ENCODE measurements at regions not wholly inside any gene's neighbourhood (a gene's known extent, or its start where the extent isn't known, plus 50 kb on each side); places are given as distances from the start of the nearest gene placed in this dataset.

DNA sequence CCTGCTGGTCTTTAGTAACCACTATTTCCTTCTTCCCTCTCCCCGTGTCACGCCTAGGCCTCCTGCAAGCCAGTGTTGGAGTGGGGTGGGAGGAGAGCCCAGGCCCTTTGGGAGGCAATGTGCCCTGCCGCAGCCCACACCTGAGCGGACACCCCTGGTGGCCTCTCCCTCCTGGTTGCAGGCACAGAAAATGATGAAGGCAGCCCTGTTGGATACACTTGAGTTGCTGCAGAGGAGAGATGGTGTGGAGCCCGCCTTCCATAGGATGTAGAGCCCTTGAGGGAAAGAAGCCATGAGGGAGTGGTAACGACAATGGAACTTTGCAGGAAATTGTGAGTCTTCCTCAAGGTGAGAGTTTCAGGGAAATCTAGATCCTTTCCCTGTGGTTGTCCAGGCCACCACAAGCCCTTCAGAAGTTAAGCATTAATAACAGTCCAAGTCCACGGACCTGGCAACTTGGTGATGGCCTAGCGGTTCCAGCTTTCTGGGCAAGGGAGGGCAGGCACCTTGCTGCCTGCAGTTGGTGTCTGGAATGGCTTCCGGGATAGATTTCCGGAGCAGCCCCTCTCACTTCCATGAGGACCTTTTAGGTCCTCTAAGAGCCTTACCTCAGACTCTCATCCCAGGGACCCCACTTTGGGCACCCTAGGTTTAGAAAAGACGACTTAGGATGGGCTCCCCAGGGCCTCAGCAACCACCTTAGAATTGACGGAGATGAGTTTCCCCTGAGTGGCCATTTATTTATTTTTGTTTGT, 67.3 kb upstream of the NXT1 start:
- no peak for DNase-seq (ENCODE audit: extremely low read depth in 1 of 11, low read depth in 9 of 11, low spot score in 4 of 11)

DNA sequence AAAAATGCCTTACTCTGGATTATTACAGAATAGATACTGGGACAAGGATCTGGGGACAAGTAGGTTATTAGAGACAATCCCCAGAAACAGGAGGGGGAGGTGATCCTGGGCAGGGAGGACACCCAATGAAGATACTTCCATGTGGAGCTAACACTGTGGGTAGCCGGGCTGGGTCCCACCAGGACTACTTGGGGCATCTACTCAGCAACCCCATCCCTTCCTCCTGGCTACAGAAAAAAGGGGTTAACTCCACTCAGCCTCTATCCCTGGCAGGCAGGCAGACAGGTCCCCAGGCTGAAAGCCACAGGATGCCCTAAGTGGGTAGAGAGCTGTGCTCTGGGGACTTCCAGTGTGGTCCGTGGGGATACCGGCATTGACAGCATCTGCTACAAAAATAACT, 68.0 kb upstream of the NXT1 start:
- DNase-seq (ENCODE audit: extremely low read depth in 1 of 11, low read depth in 9 of 11, low spot score in 4 of 11) = no peak

DNA sequence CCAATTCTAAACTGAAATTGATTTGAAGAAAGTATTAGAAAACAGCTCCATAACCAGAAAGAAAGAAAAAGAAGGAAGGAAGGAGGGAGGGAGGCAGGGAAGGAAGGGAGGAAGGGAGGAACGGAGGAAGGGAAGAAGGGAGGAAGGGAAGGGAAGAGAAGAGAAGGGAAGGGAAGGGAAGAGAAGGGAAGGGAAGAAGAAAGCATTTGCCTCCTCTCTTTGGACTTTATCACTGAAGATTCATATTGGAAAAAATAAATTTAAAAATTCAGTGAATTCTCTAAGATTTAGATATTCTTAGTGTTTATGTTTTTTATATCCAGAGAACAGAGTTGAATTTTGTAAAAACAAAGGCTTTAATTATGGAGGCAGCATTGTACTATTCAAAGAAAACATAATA, 68.5 kb upstream of the NXT1 start:
- no peak for DNase-seq (ENCODE audit: extremely low read depth in 1 of 11, low read depth in 9 of 11, low spot score in 4 of 11)

DNA sequence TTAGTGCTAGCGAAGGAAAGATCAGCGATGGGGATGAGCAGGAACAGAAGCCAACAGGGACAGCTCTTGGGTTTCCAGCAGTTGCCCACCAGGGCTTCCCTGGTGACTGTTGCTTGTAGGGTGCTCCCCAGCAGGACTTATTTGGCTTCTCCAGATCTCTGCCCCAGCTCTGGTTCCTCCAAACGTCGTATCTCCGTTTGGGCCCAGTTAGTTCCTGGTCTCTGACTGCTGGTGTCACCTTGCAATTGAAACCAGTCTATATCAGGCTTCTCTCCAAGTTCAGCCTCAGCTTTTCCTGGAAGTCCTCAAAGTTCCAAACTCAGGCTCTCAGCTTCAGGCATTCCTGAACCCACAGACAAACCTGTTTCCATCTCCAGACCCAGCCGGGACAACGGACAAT, 70.8 kb upstream of the NXT1 start:
- DNase-seq (ENCODE audit: extremely low read depth in 1 of 11, low read depth in 9 of 11, low spot score in 4 of 11) = no peak

DNA sequence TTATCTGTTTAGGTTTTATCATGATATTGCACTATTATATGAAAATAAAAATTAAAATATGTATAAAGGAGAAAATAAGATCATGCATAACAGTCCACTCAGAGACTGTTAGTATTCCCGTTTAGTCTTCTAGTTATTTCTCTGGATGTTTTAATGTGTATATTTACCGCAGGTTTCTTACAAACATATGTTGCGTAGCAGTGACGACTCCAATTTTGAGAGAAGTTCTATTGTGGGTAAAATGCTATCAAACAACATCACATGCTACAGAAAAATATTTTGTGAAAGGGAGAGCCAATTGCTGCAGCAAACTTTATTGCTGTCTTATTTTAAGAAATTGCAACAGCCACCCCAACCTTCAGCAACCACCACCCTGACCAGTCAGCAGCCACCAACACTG, 72.4 kb upstream of the NXT1 start:
- DNase-seq (ENCODE audit: extremely low read depth in 1 of 11, low read depth in 9 of 11, low spot score in 4 of 11) = no peak

DNA sequence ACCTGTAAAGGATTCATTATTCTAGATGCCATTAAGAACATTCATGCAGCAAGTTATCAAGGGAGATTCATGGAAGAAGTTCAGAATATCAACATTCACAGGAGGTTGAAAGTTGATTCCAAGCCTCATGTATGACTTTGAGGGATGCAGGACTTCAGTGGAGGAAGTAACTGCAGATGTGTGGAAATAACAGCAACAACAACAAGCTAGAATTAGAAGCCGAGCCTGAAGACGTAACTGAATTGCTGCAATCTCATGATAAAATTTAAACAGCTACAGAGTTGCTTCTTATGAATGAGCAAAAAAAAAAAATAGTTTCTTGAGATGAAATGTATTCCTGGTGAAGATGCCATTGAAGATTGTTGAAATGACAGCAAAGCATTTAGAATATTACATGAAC, 73.3 kb upstream of the NXT1 start:
- no peak for DNase-seq (ENCODE audit: extremely low read depth in 1 of 11, low read depth in 9 of 11, low spot score in 4 of 11)

DNA sequence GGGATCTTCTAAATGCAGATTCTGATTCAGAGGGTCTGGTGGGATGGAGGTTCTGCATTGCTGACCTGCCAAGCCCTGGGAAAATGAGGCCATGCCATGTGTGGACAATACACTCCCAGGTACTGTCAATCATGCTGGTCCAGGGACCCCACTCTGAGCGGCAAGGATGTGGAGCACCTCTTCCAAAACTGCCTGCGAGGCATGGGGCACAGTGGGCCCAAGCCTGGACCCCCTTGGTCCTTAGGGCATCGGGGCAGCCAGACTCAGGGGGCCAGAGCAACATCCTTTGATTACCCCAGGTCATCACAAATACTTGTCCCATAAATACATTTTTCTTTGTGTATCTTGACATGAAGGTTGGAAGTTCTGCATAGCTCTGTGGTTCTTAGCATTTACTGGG, 76.8 kb upstream of the NXT1 start:
- DNase-seq (ENCODE audit: extremely low read depth in 1 of 11, low read depth in 9 of 11, low spot score in 4 of 11) = no peak

DNA sequence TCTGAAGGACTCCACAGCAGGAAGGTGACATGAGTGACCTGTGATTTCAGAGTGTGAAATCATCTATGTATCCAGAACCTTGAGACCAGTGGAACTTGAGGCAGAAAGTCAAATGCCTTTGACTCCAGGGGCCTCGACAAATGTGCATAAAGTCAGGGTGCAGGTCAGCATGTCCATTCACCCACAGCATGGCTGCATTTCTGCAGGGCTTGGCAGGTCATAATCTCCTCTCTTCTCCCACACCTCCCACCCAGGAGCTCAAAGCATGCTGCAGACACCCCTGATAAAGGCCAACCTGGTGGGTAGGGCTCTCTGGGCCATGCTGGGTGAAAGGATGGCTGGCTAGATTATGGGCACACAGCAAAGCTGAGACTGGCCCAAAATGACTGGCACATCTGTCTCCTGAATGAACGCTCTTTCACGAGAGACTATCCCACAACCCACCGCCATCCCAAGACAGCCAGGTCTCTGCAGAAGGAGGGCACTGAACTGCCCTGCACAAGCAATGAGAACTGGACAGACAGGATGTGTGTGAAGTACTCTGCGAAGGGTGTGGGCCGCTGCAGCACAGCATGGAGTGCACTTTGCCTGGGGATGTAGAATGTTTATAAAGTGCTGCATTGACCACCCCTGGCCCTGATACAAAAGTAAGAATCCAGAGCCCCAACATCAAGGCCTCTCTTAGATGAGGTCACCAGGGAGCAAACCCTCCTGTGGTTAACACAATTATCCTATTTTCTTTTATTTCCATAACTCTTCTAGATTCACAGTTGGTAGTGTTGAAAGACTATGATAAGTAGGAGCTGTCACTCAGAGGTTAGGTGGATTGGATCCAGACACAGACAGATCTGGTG, 78.2 kb upstream of the NXT1 start:
- DNase-seq (ENCODE audit: extremely low read depth in 1 of 11, low read depth in 9 of 11, low spot score in 4 of 11) = no peak

DNA sequence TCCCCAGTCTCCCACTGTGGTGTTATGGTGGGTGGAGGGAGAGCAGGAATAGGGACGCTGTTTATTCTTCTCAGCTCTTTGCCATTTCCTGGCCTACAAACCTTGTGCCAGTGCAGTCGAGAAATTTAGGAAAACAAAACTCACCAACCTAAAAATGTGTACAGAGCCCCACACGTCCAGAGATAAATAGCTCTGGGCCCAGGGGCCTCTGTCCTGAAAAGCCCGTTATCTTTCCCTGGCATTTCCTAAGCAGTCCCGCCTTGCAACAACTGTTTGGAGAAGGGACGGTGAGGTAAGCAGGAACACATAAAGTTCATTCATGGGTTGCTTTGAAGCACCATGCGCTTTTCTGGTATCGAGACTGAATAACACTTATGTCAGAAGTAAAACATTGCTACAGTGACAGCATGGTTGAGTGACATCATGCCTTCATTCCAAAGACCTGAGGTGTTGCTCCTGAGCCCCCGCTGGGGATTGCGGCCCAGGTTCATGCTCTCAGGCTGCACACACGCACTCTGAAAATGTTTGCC, 80.1 kb upstream of the NXT1 start:
- DNase-seq (ENCODE audit: extremely low read depth in 1 of 11, low read depth in 9 of 11, low spot score in 4 of 11) = no peak

DNA sequence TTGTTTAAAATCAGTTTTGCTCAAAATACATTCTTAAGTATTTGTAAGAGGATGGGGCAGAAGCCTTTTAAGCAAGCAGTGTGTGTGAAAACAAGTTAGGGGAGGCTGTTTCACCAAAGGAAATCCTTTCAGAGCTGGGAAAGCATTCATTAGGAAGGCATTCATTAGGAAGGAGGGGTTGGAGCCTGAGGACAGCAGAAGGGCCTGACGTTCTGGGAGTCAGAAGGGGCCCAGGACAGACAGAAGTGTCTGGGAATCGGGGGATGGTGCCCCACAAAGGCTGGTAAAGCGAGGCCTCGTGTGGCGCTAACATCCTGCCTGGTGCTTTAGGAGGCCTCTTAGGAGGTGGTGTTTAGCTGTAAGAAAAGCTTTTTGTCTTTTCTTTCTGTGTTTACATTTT, 80.6 kb upstream of the NXT1 start:
- DNase-seq (ENCODE audit: extremely low read depth in 1 of 11, low read depth in 9 of 11, low spot score in 4 of 11) = no peak

DNA sequence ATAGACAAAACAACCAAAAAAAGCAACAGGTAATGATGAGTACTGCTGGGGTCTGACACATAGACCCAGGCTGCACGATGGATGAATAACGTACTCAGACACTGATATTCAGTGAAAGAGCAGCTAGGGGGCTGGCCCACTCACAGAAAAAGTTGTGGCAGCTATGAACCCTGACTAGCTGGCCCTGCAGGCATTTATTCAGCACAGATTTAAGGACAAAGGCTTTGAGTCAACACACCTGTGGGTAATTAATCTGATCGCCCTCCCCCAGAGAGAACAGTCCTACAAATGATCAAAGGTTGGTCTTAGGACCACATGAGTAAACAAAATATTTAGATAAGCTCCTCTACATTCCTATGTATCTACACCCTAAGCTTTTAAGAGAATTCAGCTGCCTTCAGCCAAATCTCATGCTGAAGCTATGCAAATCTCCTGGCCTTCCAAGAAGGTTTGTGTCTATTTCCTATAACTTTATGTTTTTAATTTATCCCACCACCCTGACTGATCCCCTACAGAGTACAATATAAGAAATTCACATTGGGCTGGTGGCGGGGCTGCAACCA, 81.7 kb upstream of the NXT1 start:
- no peak for DNase-seq (ENCODE audit: extremely low read depth in 1 of 11, low read depth in 9 of 11, low spot score in 4 of 11)

DNA sequence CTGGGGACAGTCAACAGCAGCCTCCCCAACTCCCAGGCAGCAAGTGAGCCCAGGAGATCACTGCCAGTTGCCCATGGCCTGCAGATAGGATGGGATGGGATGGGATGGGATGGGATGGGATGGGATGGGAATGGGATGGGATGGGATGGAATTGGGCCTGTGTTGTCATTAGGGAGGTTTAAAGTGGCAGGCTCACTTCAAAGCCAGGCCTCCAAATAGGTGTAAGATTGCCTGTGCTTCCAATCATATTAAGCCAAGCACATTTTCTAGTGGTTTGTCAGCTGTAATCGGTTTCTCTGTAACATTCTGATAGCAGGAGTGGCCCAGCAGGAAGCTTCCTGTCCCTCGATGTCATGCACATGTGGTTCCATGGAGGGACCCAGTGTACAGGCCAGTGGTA, 82.7 kb upstream of the NXT1 start:
- DNase-seq (ENCODE audit: extremely low read depth in 1 of 11, low read depth in 9 of 11, low spot score in 4 of 11) = no peak

DNA sequence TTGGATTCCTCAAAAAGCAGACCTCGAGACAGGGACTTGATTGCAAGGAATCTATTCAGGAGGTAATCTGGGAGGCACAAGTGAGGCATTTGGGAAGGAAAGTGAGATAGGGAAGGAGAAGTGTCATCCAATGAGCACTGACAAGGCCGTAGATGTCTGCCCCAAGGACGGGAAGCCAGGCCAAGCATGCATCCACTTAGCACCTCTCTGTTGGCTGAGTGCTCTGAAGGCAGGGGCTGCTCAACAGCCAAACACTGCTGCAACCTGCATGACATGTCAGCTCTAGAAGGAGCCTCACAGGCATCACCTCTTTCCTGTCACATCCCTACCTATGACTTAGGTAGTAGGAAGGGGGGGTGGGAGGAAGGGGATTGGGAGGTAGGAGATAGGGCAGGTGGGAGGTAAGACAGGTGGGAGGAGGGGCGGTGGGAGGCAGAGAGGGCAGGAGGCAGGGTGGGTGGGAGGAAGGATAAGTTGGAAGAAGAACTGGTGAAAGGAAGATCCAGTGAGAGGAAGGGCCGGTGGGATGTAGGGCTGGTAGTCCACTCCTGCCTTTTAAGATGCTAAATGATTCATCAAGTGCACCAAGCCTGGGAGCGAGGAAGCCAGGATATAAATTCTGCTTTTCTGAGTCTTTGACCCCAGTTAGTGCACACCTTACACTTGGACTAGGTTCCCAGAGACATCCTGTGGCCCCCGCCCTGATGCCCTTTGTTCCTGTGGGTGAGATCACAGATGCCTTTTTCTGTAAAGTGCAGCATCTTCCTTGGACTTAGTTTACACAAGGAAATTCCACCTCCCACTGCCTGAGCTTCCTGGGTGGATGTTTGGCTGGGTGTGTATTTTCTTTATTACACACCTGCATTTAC, 83.8 kb upstream of the NXT1 start:
- DNase-seq (ENCODE audit: extremely low read depth in 1 of 11, low read depth in 9 of 11, low spot score in 4 of 11) = no peak

DNA sequence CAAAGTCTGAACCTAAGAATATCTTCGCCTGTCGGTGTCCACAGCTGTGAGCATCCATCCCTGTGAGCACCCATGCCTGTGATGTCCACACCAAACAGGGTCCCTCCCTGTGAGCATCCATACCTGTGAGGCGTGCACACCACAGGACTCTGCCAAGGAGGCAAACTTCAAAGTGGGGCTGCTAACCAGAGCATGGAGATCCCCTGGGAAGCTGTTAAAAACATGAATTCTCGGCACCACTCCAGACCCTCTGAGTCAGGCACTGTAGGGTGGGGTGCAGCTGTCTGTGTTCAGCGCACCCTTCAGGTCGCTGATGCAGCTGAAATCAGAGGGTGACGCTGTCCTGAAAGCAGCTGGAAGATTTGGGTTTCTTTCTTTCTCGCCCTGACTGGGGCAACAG, 85.4 kb upstream of the NXT1 start:
- DNase-seq (ENCODE audit: extremely low read depth in 1 of 11, low read depth in 9 of 11, low spot score in 4 of 11) = no peak

DNA sequence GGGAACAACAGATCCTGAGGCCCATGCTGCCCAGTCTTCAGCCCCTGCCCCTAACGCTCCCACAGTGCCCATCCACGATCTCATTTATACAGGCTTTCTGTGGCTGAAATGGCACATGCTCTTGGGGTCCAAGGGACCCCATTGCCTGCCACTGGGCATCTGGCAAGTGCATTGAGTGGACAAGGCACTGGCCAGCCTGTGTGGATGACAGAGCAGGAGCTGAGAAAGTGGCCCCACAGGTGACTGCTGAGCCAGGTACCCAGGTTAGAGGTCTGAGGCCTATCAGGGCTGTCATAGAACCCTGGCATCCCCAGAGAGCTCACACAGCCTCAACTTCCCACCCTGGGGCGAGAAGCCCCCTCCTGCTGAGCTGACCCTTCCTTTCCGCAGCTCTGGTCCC, 86.0 kb upstream of the NXT1 start:
- DNase-seq (ENCODE audit: extremely low read depth in 1 of 11, low read depth in 9 of 11, low spot score in 4 of 11) = no peak

DNA sequence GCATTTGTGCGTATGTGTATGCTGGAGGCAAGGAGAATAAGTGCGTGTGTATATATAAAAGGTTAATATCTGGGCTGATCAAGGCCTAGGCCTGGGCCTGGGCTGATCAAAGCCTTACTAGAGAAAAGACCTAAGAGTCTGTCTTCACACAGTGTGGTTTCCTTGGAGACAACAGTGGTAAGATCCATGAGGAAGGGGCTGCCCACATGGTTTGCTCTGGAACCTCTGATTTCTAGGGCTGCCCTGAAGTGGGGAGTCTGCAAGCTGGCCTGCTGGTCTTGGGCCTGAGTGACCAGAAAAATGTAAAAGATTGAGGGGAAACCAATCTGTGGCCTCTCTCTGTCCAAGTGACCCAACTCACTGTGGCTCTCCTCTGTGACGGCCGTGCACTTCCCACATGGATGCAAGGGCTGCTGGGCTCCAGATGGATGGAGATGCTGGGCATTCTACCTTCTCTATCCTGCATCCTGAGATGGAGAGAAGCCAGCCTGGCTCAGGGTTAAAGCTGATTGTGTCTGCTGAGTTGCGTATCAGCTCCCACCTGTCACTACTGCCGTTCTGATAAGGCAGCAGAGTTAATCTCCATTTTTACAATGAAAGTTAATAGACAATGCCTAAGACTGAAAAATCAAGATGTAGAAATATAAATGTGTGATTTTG, 90.3 kb upstream of the NXT1 start:
- no peak for DNase-seq (ENCODE audit: extremely low read depth in 1 of 11, low read depth in 9 of 11, low spot score in 4 of 11)

DNA sequence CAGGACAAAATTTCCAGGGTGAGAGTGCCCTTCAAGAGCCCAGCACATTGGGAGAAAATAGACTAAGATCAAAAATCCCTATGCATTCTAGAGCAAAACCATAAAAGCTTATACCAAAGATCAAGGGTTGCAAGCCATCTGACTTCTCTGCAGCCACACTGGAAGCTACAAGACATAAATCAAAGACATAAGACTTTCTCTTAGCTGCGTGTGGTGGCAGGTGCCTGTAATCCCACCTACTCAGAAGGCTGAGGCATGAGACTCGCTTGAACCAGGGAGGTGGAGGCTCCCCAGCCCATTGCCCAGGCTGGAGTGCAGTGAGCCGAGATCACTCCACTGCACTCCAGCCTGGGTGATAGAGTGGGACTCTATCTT, 91.9 kb upstream of the NXT1 start:
- DNase-seq (ENCODE audit: extremely low read depth in 1 of 11, low read depth in 9 of 11, low spot score in 4 of 11) = no peak

DNA sequence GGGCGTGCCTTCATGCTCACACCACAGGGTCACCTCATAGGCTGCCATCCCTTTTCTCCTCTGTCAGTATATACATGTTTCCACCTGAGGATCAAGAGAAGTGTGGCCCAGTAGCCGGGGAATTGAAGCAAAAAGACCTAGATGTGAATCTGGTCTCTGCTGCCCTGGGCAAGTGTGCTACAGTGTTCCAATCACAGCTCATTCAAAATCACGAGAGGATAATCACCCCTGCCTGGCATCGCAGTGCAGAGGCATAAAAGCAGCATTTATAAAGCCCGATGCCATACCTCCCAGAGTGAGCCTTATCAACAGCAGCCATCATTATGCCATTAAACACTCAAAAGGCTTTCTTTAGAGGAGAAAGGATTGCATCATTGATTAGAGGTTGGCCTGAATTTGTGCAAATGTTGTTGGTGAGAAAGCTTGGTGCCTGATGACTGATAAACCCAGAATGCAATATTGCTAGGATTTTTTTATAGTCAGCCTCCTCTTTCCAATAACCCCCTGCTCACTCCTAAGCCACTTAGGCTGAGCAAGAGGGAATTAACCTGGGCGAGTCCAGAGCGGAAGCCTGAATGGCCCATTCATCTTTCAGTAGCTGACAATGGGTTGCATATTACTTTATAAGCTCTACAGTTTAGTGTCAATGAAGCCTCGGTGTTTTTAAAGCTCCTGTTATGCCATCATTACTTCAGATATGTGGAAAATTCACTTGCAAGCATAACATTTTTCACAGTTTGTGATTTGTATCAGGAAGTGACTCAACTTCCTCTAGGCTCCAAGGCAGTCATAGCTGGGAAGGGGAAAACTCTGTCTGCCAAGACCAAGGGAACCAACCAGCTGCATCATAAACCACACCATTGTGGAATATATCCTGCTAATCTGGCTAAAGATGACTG, 92.5 kb upstream of the NXT1 start:
- DNase-seq (ENCODE audit: extremely low read depth in 1 of 11, low read depth in 9 of 11, low spot score in 4 of 11) = peak in 1 of 11 donors; percentile 14
